ENCODE measurements at regions not wholly inside any gene's neighbourhood (a gene's known extent, or its start where the extent isn't known, plus 50 kb on each side); places are given as distances from the start of the nearest gene placed in this dataset.

- no peak overlapping the region for H3K4me2 ChIP-seq (ENCODE audit: low read length)
- TF ChIP-seq EZH2 (IDR thresholded peaks at IDR 0.05; ENCODE audit: borderline replicate concordance, insufficient read depth, low read length, poor library complexity, severe bottlenecking) (no peak), TAF1 (IDR thresholded peaks at IDR 0.05; ENCODE audit: low read depth) (no peak), MXI1 (conservative IDR thresholded peaks at IDR 0.05; ENCODE audit: poor library complexity, severe bottlenecking) (no peak), EP300 (conservative IDR thresholded peaks at IDR 0.05; ENCODE audit: poor library complexity, severe bottlenecking) (no peak), RAD21 (conservative IDR thresholded peaks at IDR 0.05) (no peak), CTCF (IDR thresholded peaks at IDR 0.05; ENCODE audit: poor library complexity, severe bottlenecking) (no peak), POLR2AphosphoS5 (IDR thresholded peaks at IDR 0.05) (no peak), SMC3 (conservative IDR thresholded peaks at IDR 0.05; ENCODE audit: poor library complexity) (no peak), REST (IDR thresholded peaks at IDR 0.05; ENCODE audit: borderline replicate concordance) (no peak)
These were observed 153.9 kb upstream of the LRRC4C start for GRCh38 chr11:41613326-41613725.

GRCh38 chr11:41622707-41623359 lies 163.4 kb upstream of the LRRC4C start:
- Histone ChIP-seq H3K36me3 (ENCODE audit: insufficient read depth, low read length) (no peaks in the 10 kb centered on the region), H2AFZ (ENCODE audit: low read depth, low read length) (no peak overlapping the region), H3F3A (ENCODE audit: insufficient read depth, low read length, poor library complexity, severe bottlenecking) (no peaks in the 10 kb centered on the region), H3K27ac (ENCODE audit: low read length) (no peak overlapping the region), H3K9ac (ENCODE audit: low read length) (no peak overlapping the region), H3K9me3 (ENCODE audit: low read length) (no peaks in the 10 kb centered on the region), H3K9me2 (ENCODE audit: insufficient read depth, low read length) (no peaks in the 10 kb centered on the region), H3K27me3 (ENCODE audit: insufficient read depth, low read depth, low read length) (no peaks in the 10 kb centered on the region), H3K79me2 (replicated peaks; ENCODE audit: insufficient read depth, low read length) (no peaks in the 10 kb centered on the region), H3K4me2 (ENCODE audit: low read length) (no peak overlapping the region), H3K4me3 (ENCODE audit: low read length) (no peak overlapping the region), H4K20me1 (ENCODE audit: insufficient read depth) (no peaks in the 10 kb centered on the region)
- TF ChIP-seq SMC3 (conservative IDR thresholded peaks at IDR 0.05; ENCODE audit: poor library complexity), result no peak
- no peak for TF ChIP-seq RAD21 (conservative IDR thresholded peaks at IDR 0.05)
- no peak for TF ChIP-seq POLR2AphosphoS5 (IDR thresholded peaks at IDR 0.05)
- no peak for TF ChIP-seq MXI1 (conservative IDR thresholded peaks at IDR 0.05; ENCODE audit: poor library complexity, severe bottlenecking)
- no peak for TF ChIP-seq TAF1 (IDR thresholded peaks at IDR 0.05; ENCODE audit: low read depth)
- TF ChIP-seq EZH2 (IDR thresholded peaks at IDR 0.05; ENCODE audit: borderline replicate concordance, insufficient read depth, low read length, poor library complexity, severe bottlenecking), result no peak
- no peak for TF ChIP-seq REST (IDR thresholded peaks at IDR 0.05; ENCODE audit: borderline replicate concordance)
- TF ChIP-seq CTCF (IDR thresholded peaks at IDR 0.05; ENCODE audit: poor library complexity, severe bottlenecking), result no peak
- no peak for TF ChIP-seq EP300 (conservative IDR thresholded peaks at IDR 0.05; ENCODE audit: poor library complexity, severe bottlenecking)

More at GRCh38 chr11:41613326-41613725, 153.9 kb upstream of the LRRC4C start:
- H3K79me2 ChIP-seq (replicated peaks; ENCODE audit: insufficient read depth, low read length), result no peaks in the 10 kb centered on the region
- no peaks in the 10 kb centered on the region for H4K20me1 ChIP-seq (ENCODE audit: insufficient read depth)
- no peaks in the 10 kb centered on the region for H3K9me2 ChIP-seq (ENCODE audit: insufficient read depth, low read length)
- H3F3A ChIP-seq (ENCODE audit: insufficient read depth, low read length, poor library complexity, severe bottlenecking), result no peaks in the 10 kb centered on the region
- H3K36me3 ChIP-seq (ENCODE audit: insufficient read depth, low read length), result no peaks in the 10 kb centered on the region
- H3K27me3 ChIP-seq (ENCODE audit: insufficient read depth, low read depth, low read length), result no peaks in the 10 kb centered on the region
- H2AFZ ChIP-seq (ENCODE audit: low read depth, low read length), result no peak overlapping the region
- no peak overlapping the region for H3K9ac ChIP-seq (ENCODE audit: low read length)
- H3K27ac ChIP-seq (ENCODE audit: low read length), result no peak overlapping the region
- no peaks in the 10 kb centered on the region for H3K9me3 ChIP-seq (ENCODE audit: low read length)
- no peak overlapping the region for H3K4me3 ChIP-seq (ENCODE audit: low read length)
